Fibroblast of lung (primary cell): ENCODE measurements at regions not wholly inside any gene's neighbourhood (a gene's known extent, or its start where the extent isn't known, plus 50 kb on each side); places are given as distances from the start of the nearest gene placed in this dataset.

Source experiments
- DNase-seq, 2 donors: peaks; one replicate each; pipeline versions ENCODE4 v3.0.0 to v3.0.0-alpha.2; 2010; ENCODE audit warnings: low read depth in 2 of 2
- H2AFZ ChIP-seq: 2 replicates; pipeline ENCODE4 v1.5.1; 2012; ENCODE audit warnings: low read length, control low read depth, inconsistent platforms
- H3K27ac ChIP-seq: 2 replicates; pipeline ENCODE4 v1.5.1; 2011; ENCODE audit warnings: low read length, control low read depth; ENCODE audit not compliant: insufficient read depth
- H3K27me3 ChIP-seq: 2 replicates; pipeline ENCODE4 v1.5.1; 2011; ENCODE audit warnings: mild to moderate bottlenecking, low read length; ENCODE audit not compliant: control insufficient read depth, insufficient read depth
- H3K36me3 ChIP-seq: 2 replicates; pipeline ENCODE4 v1.5.1; 2011; ENCODE audit warnings: low read length; ENCODE audit not compliant: control insufficient read depth, insufficient read depth
- H3K4me1 ChIP-seq: 2 replicates; pipeline ENCODE4 v1.5.1; 2011; ENCODE audit warnings: low read length; ENCODE audit not compliant: control insufficient read depth, insufficient read depth; ENCODE audit errors: extremely low read depth
- H3K4me2 ChIP-seq: 2 replicates; pipeline ENCODE4 v1.5.1; 2011; ENCODE audit warnings: low read length, control low read depth; ENCODE audit not compliant: insufficient read depth; ENCODE audit errors: extremely low read depth
- H3K4me3 ChIP-seq, 4 experiments: fragments of 200-600 bp in 1 of 4; sonication (generic) in 1 of 4; replicated peaks in 1 of 4; 2 replicates each; pipeline ENCODE4 v1.5.1; 2011 to 2016; ENCODE audit warnings: low read length in 4 of 4, low read depth in 3 of 4, mild to moderate bottlenecking in 3 of 4, control low read depth in 2 of 4, inconsistent platforms in 1 of 4, mixed read lengths in 1 of 4; ENCODE audit not compliant: insufficient read depth in 1 of 4; ENCODE audit errors: control extremely low read depth in 1 of 4
- H3K79me2 ChIP-seq: 2 replicates; pipeline ENCODE4 v1.5.1; 2012; ENCODE audit warnings: mild to moderate bottlenecking, low read length, inconsistent platforms; ENCODE audit not compliant: control insufficient read depth, insufficient read depth
- H3K9ac ChIP-seq: 2 replicates; pipeline ENCODE4 v1.5.1; 2011; ENCODE audit warnings: mild to moderate bottlenecking, low read length, control low read depth; ENCODE audit not compliant: insufficient read depth
- H3K9me3 ChIP-seq: 2 replicates; pipeline ENCODE4 v1.5.1; 2012; ENCODE audit warnings: low read depth, low read length; ENCODE audit not compliant: control insufficient read depth, insufficient read depth
- H4K20me1 ChIP-seq: 2 replicates; pipeline ENCODE4 v1.5.1; 2011; ENCODE audit warnings: low read length; ENCODE audit not compliant: control insufficient read depth, insufficient read depth; ENCODE audit errors: extremely low read depth
- EZH2 ChIP-seq: IDR thresholded peaks from 2 replicates; pipeline ENCODE4 v1.5.1; 2012; ENCODE audit warnings: low read length, control low read depth, mild to moderate bottlenecking; ENCODE audit errors: missing control alignments
- TF ChIP-seq, protein P1 (sequence below), 2 donors: IDR thresholded peaks in 1 of 2; conservative IDR thresholded peaks in 1 of 2; 1 replicate in 1 of 2; 2 replicates in 1 of 2; pipeline ENCODE4 v1.5.1; 2011 to 2012; ENCODE audit warnings: low read length in 2 of 2, control low read depth in 1 of 2, inconsistent platforms in 1 of 2, low read depth in 1 of 2, mild to moderate bottlenecking in 1 of 2

DNA sequence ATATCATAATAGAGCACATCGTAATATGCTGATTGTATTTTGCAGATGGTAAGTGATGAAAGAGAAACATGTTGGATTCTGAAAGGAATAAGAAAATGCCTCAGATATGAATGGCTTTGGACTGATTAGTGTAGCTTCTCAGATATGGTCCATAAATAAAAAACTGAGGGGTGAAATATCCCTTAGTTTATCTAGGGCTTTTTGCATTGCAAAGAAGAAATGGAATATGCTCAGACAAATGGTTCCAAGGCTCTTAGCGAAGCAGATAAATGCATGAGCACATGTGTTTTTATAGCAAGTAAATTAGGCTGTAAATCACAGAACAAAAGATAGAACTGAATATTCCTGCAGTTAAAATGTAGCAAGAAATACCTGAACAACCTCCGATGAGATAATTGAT, 820.9 kb upstream of the GRM7 start:
- no peak overlapping the region for H2AFZ ChIP-seq
- H3K27me3 ChIP-seq: no peaks in the 10 kb centered on the region

DNA sequence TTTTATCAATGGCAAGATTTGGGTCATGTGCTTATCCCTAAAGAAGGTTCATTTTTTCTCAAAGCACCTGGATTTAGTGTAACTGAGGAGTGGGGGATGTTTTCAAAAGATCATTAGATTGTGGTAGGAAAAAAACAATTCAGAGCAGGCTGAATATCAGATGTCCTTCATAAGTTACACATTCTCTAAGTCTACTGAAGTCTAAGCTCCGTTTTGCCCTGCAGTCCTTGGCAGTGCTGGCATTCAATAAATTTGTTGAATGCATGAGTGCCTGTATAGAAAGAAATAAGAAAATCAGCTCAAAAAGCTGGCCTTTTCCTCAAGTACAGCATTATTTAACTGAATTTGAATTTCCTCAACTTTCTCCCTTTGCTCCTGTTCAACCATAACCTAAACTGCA, 819.0 kb upstream of the GRM7 start:
- Histone ChIP-seq H4K20me1 (no peaks in the 10 kb centered on the region), H2AFZ (no peak overlapping the region), H3K4me2 (no peak overlapping the region), H3K36me3 (no peaks in the 10 kb centered on the region), H3K27ac (no peak overlapping the region), H3K4me1 (no peaks in the 10 kb centered on the region), H3K9me3 (no peaks in the 10 kb centered on the region), H3K27me3 (no peaks in the 10 kb centered on the region), H3K4me3 (no peak overlapping the region), H3K79me2 (no peaks in the 10 kb centered on the region), H3K9ac (no peak overlapping the region)
- TF ChIP-seq, protein P1, sequence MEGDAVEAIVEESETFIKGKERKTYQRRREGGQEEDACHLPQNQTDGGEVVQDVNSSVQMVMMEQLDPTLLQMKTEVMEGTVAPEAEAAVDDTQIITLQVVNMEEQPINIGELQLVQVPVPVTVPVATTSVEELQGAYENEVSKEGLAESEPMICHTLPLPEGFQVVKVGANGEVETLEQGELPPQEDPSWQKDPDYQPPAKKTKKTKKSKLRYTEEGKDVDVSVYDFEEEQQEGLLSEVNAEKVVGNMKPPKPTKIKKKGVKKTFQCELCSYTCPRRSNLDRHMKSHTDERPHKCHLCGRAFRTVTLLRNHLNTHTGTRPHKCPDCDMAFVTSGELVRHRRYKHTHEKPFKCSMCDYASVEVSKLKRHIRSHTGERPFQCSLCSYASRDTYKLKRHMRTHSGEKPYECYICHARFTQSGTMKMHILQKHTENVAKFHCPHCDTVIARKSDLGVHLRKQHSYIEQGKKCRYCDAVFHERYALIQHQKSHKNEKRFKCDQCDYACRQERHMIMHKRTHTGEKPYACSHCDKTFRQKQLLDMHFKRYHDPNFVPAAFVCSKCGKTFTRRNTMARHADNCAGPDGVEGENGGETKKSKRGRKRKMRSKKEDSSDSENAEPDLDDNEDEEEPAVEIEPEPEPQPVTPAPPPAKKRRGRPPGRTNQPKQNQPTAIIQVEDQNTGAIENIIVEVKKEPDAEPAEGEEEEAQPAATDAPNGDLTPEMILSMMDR (conservative IDR thresholded peaks at IDR 0.05 in 1 of 2, IDR thresholded peaks at IDR 0.05 in 1 of 2; ENCODE audit: low read depth in 1 of 2, low read length in 2 of 2): no peak
- no peak for TF ChIP-seq EZH2
- no peak for DNase-seq

More for the DNA sequence above, 820.9 kb upstream of the GRM7 start:
- no peak overlapping the region for H3K4me2 ChIP-seq
- no peaks in the 10 kb centered on the region for H3K36me3 ChIP-seq
- H3K27ac ChIP-seq: no peak overlapping the region
- DNase-seq: no peak
- no peaks in the 10 kb centered on the region for H3K4me1 ChIP-seq
- H3K9me3 ChIP-seq: no peaks in the 10 kb centered on the region
- H3K79me2 ChIP-seq: no peaks in the 10 kb centered on the region
- no peak overlapping the region for H3K9ac ChIP-seq
- TF ChIP-seq EZH2: no peak
- TF ChIP-seq, protein P1 (conservative IDR thresholded peaks at IDR 0.05 in 1 of 2, IDR thresholded peaks at IDR 0.05 in 1 of 2; ENCODE audit: low read depth in 1 of 2, low read length in 2 of 2): no peak
- no peaks in the 10 kb centered on the region for H4K20me1 ChIP-seq
- H3K4me3 ChIP-seq: no peak overlapping the region

DNA sequence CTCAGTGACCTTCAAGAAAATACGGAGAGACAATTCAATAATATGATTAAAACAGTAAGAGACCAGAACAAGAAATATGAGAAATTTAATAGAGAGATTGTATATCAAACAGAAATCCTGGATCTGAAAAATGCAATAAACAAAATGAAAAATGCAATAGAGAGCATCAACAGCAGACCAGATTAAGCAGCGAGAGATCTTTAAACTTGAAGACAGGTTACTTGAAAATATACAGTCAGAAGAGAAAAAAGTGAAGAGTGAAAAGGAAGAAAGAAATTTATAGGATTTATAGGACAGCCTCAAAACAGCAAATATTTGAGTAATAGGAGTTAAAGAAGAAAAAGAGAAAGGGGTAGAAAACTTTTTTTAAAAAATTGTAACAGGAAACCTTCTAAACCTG, 813.9 kb upstream of the GRM7 start:
- H4K20me1 ChIP-seq: no peaks in the 10 kb centered on the region
- H3K27ac ChIP-seq: no peak overlapping the region
- TF ChIP-seq, protein P1 (conservative IDR thresholded peaks at IDR 0.05 in 1 of 2, IDR thresholded peaks at IDR 0.05 in 1 of 2; ENCODE audit: low read depth in 1 of 2, low read length in 2 of 2): no peak
- no peak for TF ChIP-seq EZH2
- H3K9ac ChIP-seq: no peak overlapping the region
- H3K36me3 ChIP-seq: no peaks in the 10 kb centered on the region
- no peak overlapping the region for H2AFZ ChIP-seq
- no peaks in the 10 kb centered on the region for H3K27me3 ChIP-seq
- H3K9me3 ChIP-seq: no peaks in the 10 kb centered on the region
- H3K4me1 ChIP-seq: no peaks in the 10 kb centered on the region
- DNase-seq: no peak
- no peak overlapping the region for H3K4me3 ChIP-seq
- H3K4me2 ChIP-seq: no peak overlapping the region
- no peaks in the 10 kb centered on the region for H3K79me2 ChIP-seq
